ENCODE measurements at regions not wholly inside any gene's neighbourhood (a gene's known extent, or its start where the extent isn't known, plus 50 kb on each side); places are given as distances from the start of the nearest gene placed in this dataset.
A peak's percentile ranks its signal among the peaks of the same experiment; 100 is the strongest.
"Not testable (repeated sequence)": the region's sequence is repeated elsewhere in the genome, so short reads cannot be mapped to it uniquely, and the experiment has no call there.

DNA sequence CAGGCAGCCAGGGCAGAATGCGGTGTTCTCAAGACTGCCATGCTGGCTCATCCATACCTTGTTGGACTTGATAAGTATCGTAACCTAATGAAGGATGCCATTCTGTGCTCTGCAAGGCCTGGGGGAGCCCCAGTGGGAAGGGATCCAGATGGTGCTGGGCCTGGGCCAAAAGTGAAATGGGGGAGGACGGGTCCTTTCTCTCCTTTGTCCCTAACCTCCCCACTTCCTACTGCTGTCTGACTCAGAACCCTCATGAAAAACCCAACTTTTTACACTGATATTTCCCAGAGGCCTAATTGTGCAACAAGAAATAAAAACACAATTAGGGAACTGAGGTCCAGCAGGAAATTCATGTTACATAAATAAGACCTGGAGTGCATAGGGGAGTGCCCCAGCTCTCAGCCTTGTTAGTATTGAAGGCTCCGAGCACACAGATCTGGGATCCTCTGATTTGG, 193.7 kb upstream of the SVIL start:
- DNase-seq (ENCODE audit: low read depth in 2 of 2) = no peak

- no peak for DNase-seq (ENCODE audit: low read depth in 2 of 2)
Measured at GRCh38 chr10:29827512-29827911, 192.7 kb upstream of the SVIL start.

DNA sequence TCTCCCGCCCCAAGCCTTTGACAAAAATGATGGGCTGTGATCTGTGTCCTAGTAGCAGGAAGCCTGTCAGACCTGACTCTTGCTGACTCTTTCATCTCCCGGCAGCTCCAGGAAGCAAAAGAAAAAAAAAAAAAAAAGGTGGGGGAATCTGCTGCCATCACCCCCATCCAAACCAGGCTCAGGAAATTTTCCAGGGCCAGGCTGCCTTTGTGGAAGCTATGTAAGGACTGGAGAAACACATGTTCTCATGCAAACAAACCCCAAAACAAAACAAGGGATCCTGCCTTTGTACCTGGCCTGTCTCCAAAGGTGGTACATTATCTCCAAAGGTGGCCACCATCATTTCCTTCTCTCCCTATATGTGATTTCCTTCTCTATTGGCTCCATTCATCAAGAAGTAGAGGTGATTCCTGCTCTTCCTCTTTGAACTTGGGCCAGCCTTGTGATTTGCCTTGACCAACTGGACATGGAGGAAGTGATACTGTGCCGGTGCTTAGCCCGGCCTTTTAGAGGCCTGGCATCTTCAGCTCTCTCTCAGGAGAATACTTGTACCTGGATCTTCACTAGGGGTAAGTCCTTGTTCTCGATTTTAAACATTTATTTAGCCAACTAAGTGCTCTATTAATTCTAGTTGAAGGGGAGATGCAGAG, 192.2 kb upstream of the SVIL start:
- no peak for DNase-seq (ENCODE audit: low read depth in 2 of 2)

DNA sequence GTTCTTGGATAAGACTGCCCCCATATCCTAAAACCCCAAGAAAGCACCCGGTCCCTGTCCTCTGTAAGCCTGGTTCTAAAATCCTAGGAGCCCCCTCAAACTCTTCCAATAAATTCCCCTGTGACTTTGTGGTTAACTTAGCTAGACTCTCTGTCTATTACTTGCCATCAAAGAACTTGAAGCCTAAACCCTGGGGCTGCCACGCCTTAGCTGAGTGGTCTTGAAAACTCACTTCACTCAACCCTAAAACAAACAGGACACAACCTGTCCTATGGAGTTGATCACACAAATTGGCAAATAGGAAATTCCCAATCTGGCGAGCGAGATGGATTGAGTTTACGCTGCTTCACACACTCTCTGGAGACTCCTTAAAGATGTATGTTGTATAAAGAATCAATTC, 191.4 kb upstream of the SVIL start:
- no peak for DNase-seq (ENCODE audit: low read depth in 2 of 2)

DNA sequence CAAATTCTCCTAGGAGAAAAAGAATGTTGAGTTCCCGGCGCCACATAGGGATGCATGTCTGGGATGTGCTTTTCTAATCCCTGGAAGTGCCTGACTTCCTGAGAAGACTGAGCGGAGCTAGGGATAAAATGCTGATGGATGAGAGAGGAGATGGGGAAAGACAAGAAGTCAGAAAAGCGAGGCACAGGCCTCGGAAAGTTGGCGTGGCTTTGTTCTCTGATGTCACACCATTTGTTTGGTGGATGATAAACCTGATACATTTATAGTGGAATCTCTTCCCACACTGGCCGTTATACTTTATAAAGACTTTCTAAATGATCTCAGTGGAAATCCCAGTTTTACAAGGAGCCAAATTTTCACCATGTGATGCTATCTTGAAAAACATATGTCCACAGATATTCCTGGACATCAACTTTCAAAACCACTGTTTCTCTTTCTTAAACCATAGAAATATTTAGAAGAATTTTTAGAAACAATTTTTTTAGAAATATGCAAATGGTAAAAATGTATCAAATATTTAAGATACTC, 188.8 kb upstream of the SVIL start:
- no peak for DNase-seq (ENCODE audit: low read depth in 2 of 2)

GRCh38 chr10:29820890-29821461, 186.2 kb upstream of the SVIL start:
- no peak for DNase-seq (ENCODE audit: low read depth in 2 of 2)

GRCh38 chr10:29816801-29817558, 182.2 kb upstream of the SVIL start:
- DNase-seq (ENCODE audit: low read depth in 2 of 2) = no peak

DNA sequence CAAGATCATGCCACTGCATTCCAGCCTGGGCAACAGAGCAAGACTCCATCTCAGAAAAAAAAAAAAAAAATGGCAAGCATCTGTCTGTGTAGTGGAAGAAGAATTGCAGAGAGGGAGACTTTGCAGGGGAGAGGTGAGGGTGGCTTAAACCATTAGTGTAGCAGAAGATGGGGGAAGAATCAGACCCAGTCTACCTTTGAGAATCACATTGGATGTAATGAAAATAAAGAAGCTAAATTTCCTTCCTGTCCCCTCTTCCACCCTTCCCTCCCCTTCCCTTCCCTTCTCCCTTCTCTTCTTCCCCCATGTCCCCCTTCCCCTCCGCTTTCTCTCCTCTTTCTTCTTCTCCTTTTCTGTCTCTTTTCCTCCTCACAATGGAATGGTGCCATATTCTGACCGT, 180.8 kb upstream of the SVIL start:
- no peak for DNase-seq (ENCODE audit: low read depth in 2 of 2)

DNA sequence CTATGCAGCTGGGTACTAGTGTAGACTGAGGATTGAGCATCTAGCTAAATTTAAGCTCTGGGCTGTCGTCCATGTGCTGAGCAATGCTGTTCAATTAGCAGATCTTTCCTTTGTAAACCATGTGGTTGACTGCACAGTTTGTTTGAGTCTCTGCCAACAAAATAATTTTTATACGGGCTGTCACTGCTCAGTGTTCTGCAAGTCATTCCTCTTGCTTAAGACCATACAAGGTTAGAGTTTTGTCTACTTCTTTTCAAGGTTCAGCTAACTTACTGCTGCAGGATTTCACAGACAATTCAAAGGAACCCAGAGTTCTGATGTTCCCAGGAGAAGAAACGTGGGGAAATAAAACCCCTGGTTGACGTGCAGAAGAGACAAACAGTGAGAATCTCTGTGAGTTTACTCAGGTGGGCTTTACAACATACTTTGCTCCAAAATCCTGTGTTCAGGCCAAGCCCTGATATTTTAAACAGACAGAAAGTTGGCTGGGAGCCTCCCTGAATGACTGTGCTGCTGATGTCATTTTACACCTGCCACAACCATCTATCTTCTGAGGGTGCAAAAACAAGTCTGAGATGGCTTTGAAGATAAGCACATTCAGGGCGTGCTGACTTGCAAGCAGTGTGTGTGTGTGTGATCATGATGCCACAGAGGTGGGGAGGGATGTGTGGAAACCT, 177.1 kb upstream of the SVIL start:
- peak; percentile 89 to 91 for DNase-seq (ENCODE audit: low read depth in 2 of 2)

GRCh38 chr10:29810816-29811215, 176.0 kb upstream of the SVIL start:
- no peak for DNase-seq (ENCODE audit: low read depth in 2 of 2)

DNA sequence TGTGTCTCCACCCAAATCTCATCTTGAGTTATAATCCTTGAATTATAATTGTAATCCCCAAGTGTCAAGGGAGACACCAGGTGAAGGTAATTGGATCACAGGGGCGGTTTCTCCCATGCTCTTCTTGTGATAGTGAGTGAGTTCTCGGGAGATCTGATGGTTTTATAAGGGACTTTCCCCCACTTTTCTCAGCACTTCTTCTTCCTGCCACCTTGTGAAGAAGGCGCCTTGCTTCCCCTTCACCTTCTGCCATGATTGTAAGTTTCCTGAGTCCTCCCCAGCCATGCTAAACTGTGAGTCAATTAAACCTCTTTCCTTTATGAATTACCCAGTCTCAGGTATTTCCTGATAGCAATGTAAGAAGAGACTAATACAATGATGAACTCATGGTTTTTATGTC, 175.5 kb upstream of the SVIL start:
- not testable (repeated sequence) for DNase-seq (ENCODE audit: low read depth in 2 of 2)

- no peak for DNase-seq (ENCODE audit: low read depth in 2 of 2)
Measured at GRCh38 chr10:29809383-29809782, 174.6 kb upstream of the SVIL start.

- DNase-seq (ENCODE audit: low read depth in 2 of 2) = no peak
Measured at GRCh38 chr10:29807163-29807806, 172.5 kb upstream of the SVIL start.

GRCh38 chr10:29806350-29806788, 171.6 kb upstream of the SVIL start:
- no peak for DNase-seq (ENCODE audit: low read depth in 2 of 2)

- no peak for DNase-seq (ENCODE audit: low read depth in 2 of 2)
Measured at GRCh38 chr10:29805134-29805723, 170.5 kb upstream of the SVIL start.

DNA sequence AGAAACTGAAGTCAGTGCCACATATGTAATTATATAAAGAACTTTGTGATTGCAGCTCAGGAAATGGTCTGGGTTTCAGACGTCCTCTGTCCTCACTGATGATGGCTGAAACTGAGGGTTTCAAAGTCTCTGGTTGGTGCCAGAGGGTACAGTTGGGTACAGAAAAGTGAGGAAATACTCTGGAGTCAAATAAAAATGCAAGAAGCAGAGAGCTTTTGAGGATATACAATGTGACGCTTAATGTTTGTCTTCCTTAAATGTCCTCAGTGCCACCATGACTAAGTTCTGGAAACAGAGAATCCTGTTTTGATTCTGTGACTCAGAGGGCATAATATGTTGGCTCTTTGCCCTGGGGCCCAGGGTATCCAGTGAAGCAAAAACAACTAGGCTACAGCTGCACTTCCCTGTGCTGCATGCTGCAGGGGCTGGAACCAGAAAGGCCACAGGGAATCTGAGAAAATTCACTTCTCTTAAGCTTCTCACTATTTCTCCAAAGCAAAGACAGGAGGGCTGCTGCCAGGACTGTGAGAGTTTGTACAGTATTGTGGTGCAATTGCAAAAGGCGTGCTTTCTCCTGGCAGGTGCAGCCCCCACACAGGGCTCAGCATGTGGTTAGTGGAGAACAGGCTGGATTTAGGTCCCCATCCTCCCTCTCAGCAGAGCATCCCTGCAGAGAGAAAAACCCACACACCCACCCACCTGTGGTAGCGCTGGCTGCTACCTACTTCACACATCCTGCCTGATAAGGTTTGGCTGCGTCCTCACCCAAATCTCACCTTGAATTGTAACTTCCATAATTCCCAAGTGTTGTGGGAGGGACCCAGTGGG, 169.5 kb upstream of the SVIL start:
- DNase-seq (ENCODE audit: low read depth in 2 of 2) = peak; percentile 44 to 60

- DNase-seq (ENCODE audit: low read depth in 2 of 2) = no peak
Measured at GRCh38 chr10:29802171-29802570, 167.4 kb upstream of the SVIL start.

DNA sequence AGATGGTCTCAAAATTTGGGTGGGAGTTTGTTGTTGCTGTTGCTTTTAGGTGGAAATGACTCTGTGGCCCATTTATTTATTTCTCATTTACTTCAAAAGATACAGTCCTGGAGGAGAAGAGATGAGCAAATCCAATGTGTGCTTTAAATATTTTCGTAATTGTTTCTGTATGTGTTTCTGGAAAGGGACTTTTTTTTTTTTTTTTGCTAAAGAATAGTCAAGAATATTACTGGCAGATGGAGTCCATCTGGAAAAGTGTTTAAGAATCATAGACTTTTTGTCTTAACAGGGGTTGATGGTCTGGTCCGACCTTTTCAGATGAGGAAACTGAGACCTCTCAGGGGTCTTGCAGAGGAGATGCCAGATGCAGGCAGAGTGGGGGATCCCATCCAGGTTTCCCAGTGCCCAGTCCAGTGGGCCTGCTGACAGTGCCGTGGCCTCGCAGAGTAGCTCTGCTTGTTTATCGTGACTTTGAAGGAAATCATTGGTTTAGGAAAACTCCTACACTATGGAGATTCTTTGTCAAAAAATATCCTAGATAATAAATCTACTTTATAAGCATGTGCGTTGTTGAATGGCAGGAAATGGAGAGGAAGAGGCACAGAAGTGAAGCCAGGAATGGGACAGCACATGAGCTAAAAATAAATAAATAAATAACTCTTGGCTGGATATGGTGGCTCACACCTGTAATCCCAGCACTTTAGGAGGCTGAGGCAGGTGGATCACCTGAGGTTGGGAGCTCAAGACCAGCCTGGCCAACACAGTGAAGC, 164.3 kb upstream of the SVIL start:
- DNase-seq (ENCODE audit: low read depth in 2 of 2) = peak; percentile 24 to 31

- no peak for DNase-seq (ENCODE audit: low read depth in 2 of 2)
Measured at GRCh38 chr10:29797616-29798015, 162.8 kb upstream of the SVIL start.

- DNase-seq (ENCODE audit: low read depth in 2 of 2) = no peak
Measured at GRCh38 chr10:29795850-29796249, 161.1 kb upstream of the SVIL start.
